Stimulated activated CD8-positive, alpha-beta memory T cell treated with anti-CD3 and anti-CD28 coated beads, Interleukin-15, amount 100 ng/mL, for 48 hours (primary cell): ENCODE measurements at regions not wholly inside any gene's neighbourhood (a gene's known extent, or its start where the extent isn't known, plus 50 kb on each side); places are given as distances from the start of the nearest gene placed in this dataset.
"Not testable (repeated sequence)": the region's sequence is repeated elsewhere in the genome, so short reads cannot be mapped to it uniquely, and the experiment has no call there.

Experiments used
- DNase-seq, 2 donors: peaks; one replicate each; pipeline ENCODE4 v3.0.0-alpha.2; 2020; ENCODE audit warnings: low read depth in 2 of 2

GRCh38 chr16:58831386-58831785 is 97.3 kb upstream of the GOT2 start:
- no peak for DNase-seq

- no peak for DNase-seq
Observed at GRCh38 chr16:58828901-58829545, 94.9 kb upstream of the GOT2 start.

DNA sequence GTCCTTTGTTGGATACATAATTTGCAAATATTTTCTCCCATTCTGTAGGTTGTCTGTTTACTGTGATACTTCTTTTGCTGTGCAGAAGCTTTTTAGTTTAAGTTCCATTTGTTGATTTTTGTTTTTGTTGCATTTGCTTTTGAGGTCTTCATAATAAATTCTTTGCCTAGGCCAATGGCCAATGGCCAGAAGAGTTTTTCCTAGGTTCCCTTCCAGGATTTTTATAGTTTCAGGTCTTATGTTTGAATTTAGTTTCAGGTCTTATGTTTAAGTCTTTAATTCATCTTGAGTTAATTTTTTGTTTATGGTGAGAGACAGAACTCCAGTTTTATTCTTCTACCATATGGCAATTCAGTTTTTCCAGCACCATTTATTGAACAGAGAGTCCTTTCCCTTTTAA is 90.1 kb upstream of the GOT2 start:
- DNase-seq, result no peak

DNA sequence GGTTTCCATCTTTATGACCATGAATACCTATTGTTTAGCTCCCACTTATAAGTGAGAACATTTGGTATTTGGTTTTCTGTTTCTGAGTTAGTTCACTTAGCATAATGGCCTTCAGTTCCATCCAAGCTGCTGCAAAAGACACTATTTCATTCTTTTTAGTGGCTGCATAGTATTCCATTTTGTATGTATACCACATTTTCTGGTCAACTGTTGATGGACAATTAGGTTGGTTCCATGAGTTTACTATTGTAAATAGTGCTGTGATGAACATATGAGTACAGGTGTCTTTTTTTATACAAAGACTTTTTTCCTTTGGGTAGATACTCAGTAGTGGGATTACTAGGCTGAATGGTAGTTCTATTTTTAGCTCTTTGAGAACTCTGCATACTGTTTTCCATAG is 87.8 kb upstream of the GOT2 start:
- no peak for DNase-seq

DNA sequence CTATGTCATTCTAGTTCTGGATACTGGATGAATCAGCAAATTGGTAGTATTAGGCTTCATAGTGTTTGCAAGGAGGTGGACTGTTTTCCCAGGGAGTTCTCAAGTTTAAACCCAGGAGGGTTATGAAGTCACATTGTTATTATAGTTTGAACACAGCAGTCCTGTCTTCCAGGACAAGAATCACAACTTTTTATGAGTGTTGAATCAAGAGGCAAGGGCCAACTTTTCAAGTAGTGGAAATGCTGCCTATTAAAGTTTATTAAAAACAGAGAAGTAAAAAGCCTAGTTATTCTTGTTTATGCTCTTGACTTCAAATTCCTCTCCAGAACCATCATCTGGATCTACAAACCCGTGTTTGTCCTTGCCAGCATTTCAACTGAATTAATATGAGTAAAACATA is 86.3 kb upstream of the GOT2 start:
- DNase-seq, result no peak

DNA sequence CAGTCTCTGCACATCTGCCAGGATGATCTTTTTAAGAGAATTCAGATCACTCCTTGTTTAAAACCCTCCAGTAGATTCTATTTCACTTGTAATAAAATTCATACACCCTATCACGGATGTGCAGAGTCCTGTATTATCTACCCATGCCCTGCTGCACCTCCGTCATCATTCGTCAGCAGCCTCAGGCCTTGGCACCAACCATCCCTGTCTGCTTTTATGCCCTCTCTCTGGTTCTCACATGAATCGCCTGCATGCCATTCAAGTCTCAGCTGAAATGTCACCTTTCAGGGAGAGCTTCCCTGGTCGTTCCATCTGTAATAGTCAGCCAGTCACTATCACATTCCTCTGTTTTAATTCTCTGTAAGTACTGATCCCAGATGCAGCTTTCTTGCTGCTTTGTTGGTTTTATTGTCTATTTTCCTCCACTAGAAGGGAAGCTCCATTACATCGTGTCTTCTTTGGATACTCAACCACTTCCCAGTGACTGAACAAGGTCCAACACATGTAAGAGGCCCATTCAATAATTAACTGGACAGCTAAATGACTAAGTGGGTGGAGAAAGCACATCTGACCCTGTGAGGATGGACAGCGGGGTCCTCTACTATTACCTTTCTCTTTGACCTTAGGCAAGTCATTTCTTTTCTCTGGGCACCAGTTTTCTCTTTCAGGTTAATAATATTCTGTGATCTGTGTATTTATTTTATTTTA is 81.2 kb upstream of the GOT2 start:
- no peak for DNase-seq

DNA sequence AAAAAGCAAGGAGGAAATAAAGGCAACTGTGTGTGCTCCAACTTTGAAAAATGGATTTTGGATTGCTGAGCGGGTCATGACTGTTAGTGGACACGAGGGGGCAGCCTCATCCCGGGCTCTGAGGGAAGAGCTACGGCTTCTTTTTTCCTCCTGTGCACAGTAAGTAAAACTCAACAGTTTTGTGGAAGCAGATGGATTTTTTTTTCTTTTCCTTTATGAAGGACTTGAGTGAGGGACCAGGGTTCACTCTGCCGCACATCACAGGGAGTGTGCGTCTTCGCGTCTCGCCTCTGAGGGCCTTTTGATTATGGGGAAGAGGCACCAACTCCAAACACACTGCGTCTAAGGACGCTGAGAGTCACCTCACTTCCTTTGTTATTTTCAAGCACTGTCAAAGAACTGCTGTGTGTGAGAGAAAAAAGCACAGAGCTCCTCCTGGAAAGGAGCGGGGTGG is 80.3 kb upstream of the GOT2 start:
- no peak for DNase-seq

DNA sequence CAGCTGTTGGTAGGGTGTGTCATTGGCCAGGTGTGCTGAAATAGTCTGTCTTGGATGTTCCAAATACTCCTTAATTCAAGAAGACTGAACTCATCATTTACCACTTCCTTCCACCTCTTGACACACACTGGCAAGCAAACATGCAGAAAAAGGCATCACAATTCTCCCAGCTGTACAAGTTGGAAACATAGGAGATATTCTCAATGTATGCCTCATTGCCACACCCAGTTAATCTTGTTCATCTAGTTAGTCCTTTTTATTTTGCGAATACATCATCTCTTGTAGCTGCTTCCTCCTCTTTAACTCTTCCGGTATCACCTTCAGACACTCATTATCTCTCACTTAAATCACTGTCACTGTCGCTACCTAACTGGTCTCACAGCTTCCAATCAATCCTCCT is 75.1 kb upstream of the GOT2 start:
- DNase-seq, result no peak

GRCh38 chr16:58807276-58807675 is 73.2 kb upstream of the GOT2 start:
- no peak for DNase-seq

DNA sequence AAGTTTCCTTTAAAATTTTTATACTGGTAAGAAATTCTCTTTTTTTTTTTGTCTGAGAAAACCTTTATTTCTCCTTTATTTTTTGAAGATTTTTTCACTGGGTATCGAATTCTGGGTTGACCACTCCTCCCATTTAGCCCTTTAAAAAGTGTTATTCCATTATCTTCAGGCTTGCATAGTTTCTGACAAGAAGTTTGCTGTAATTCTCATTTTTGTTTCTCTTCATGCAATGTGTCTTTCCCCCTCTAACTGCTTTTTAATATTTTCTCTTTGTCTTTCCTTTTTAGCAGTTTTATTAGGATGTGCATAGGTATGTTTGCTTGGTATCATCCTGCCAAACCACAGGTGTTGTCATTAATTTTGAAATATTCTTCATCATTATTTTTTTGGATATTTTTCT is 67.7 kb upstream of the GOT2 start:
- no peak for DNase-seq

GRCh38 chr16:58797137-58797801 is 63.2 kb upstream of the GOT2 start:
- no peak for DNase-seq

- DNase-seq, result no peak
Observed at GRCh38 chr16:58793366-58793765, 59.2 kb upstream of the GOT2 start.

GRCh38 chr16:58792188-58792587 is 58.1 kb upstream of the GOT2 start:
- no peak for DNase-seq

GRCh38 chr16:58790816-58791557 is 56.9 kb upstream of the GOT2 start:
- not testable (repeated sequence) for DNase-seq

- no peak for DNase-seq
Observed at GRCh38 chr16:58789351-58789750, 55.2 kb upstream of the GOT2 start.
